ENCODE measurements at regions not wholly inside any gene's neighbourhood (a gene's known extent, or its start where the extent isn't known, plus 50 kb on each side); places are given as distances from the start of the nearest gene placed in this dataset.

GRCh38 chr18:25445430-25445829, 93.5 kb upstream of the ZNF521 start:
- no peak for TF ChIP-seq EP300 (IDR thresholded peaks at IDR 0.05)
- TF ChIP-seq, protein P1, sequence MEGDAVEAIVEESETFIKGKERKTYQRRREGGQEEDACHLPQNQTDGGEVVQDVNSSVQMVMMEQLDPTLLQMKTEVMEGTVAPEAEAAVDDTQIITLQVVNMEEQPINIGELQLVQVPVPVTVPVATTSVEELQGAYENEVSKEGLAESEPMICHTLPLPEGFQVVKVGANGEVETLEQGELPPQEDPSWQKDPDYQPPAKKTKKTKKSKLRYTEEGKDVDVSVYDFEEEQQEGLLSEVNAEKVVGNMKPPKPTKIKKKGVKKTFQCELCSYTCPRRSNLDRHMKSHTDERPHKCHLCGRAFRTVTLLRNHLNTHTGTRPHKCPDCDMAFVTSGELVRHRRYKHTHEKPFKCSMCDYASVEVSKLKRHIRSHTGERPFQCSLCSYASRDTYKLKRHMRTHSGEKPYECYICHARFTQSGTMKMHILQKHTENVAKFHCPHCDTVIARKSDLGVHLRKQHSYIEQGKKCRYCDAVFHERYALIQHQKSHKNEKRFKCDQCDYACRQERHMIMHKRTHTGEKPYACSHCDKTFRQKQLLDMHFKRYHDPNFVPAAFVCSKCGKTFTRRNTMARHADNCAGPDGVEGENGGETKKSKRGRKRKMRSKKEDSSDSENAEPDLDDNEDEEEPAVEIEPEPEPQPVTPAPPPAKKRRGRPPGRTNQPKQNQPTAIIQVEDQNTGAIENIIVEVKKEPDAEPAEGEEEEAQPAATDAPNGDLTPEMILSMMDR (IDR thresholded peaks at IDR 0.05): no peak
